Psoas muscle (tissue), 7 donors: ENCODE measurements at regions not wholly inside any gene's neighbourhood (a gene's known extent, or its start where the extent isn't known, plus 50 kb on each side); places are given as distances from the start of the nearest gene placed in this dataset.
"Not testable (repeated sequence)": the region's sequence is repeated elsewhere in the genome, so short reads cannot be mapped to it uniquely, and the experiment has no call there.

Experiments
- ATAC-seq, 4 donors: fragments of 200-7000 bp; cut with Tn5 transposase; one replicate each; pipeline ENCODE4 v1.9.1; 2020; ENCODE audit warnings: moderate library complexity in 3 of 4, mild to moderate bottlenecking in 2 of 4
- DNase-seq, 2 donors: peaks; one replicate each; pipeline ENCODE4 v3.0.0-alpha.2; 2020
- H3K27ac ChIP-seq: fragments of 200-600 bp; one replicate; pipeline ENCODE4 v1.8.0; 2022
- H3K27me3 ChIP-seq, 3 donors: fragments of 200-600 bp in 1 of 3; one replicate each; pipeline versions ENCODE4 v1.6.1 to v1.8.0; 2013 to 2022; ENCODE audit warnings: low read length in 2 of 3, mild to moderate bottlenecking in 2 of 3, moderate library complexity in 1 of 3; ENCODE audit not compliant: insufficient read depth in 3 of 3
- H3K36me3 ChIP-seq, 2 donors: fragments of 200-600 bp in 1 of 2; one replicate each; pipeline versions ENCODE4 v1.6.1 to v1.8.0; 2013 to 2022; ENCODE audit warnings: low read depth in 1 of 2, mild to moderate bottlenecking in 1 of 2, moderate library complexity in 1 of 2; ENCODE audit not compliant: insufficient read depth in 1 of 2
- H3K4me1 ChIP-seq: fragments of 200-600 bp; one replicate; pipeline ENCODE4 v1.8.0; 2022
- H3K4me3 ChIP-seq: fragments of 200-600 bp; one replicate; pipeline ENCODE4 v1.8.0; 2022; ENCODE audit warnings: mild to moderate bottlenecking
- H3K9me3 ChIP-seq: fragments of 200-600 bp; one replicate; pipeline ENCODE4 v1.8.0; 2022
- CTCF ChIP-seq: fragments of 200-600 bp; IDR thresholded peaks from one replicate; pipeline ENCODE4 v1.8.0; 2022; ENCODE audit warnings: antibody characterized with exemption
- WGBS, 3 donors: extraction: QIAGEN DNeasy Blood & Tissue Kit; methylation state at CpG; one replicate each; pipeline versions ENCODE4 v1.1.6 to v1.1.7; 2013; 5-methylcytosine and 5-hydroxymethylcytosine counted together
- intact Hi-C, 2 donors: fragments of 100-400 bp; cut with DNase I; formaldehyde crosslinking; loops; one replicate each; pipeline versions ENCODE4 v1.11.0 to v1.14.2; 2022
- donor health status: healthy with polysubstance abuse.
- donor health status: DM: no; HTN: no; CAD: no; lungs with moderate emphysema.
- donor health status: Bipolar disorder and iron deficiency.
- donor health status: healthy.
- donor health status: DM: yes; HTN: yes; CAD: no.
- donor health status: DM: no; HTN: no; CAD: no.
- donor health status: DM: yes; HTN: yes; CAD: no.

DNA sequence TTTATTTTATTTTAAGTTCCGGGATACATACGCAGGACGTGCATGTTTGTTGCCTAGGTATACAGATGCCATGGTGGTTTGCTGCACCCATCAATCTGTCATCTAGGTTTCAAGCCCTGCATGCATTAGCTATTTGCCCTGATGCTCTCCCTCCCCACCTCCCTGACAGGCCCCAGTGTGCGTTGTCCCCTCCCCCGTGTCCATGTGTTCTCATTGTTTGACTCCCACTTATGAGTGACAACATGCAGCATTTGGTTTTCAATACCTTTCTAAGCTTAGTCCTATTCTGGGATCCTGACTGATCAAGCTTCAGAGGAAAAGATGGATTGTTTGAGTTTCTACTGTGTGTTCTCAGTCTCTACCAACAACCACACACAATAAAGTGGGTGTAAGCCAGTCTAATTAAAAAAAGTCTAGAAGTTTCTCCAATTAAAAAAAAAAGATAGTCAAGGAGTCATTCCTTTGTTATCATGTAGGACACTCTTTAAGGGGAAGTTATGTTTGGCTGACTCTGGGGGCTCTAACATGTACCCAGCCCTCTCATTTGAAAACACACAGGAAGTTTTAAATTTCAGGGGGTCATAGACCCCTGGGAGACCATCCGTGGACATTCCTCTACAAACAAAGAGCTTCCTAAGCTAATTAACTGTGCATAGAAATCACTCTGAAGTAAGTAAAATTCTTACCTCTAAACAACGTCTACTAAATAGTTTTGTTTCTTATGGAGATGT lies 66.3 kb upstream of the ADAMTS18 start:
- Histone ChIP-seq H3K4me1 (no peaks in the 10 kb centered on the region), H3K27ac (no peak overlapping the region), H3K36me3 (no peaks in the 10 kb centered on the region), H3K27me3 (no peaks in the 10 kb centered on the region), H3K4me3 (no peak overlapping the region), H3K9me3 (no peaks in the 10 kb centered on the region)
- WGBS, 3 donors: 26 to 47% (median 40%) methylated on average over 7 of the region's 7 CpGs
- no peak for TF ChIP-seq CTCF
- DNase-seq: no peak
- ATAC-seq: no peak
- intact Hi-C loops: no loop called here

GRCh38 chr16:77502448-77502847 lies 67.6 kb upstream of the ADAMTS18 start:
- intact Hi-C loops: no loop called here

DNA sequence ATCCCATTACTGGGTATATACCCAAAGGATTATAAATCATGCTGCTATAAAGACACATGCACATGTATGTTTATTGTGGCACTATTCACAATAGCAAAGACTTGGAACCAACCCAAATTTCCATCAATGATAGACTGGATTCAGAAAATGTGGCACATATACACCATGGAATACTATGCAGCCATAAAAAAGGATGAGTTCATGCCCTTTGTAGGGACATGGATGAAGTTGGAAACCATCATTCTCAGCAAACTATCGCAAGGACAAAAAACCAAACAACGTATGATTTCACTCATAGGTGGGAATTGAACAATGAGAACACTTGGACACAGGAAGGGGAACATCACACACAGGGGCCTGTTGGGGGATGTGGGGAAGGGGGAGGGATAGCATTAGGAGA lies 71.7 kb upstream of the ADAMTS18 start:
- 90 to 94% (median 92%) methylated on average over 2 of the region's 2 CpGs for WGBS, 3 donors
- ATAC-seq, H3K27ac ChIP-seq, H3K27me3 ChIP-seq, H3K9me3 ChIP-seq, intact Hi-C loops, H3K36me3 ChIP-seq, H3K4me3 ChIP-seq, H3K4me1 ChIP-seq, DNase-seq: not testable (repeated sequence)

More at GRCh38 chr16:77502448-77502847, 67.6 kb upstream of the ADAMTS18 start:
- no peak for TF ChIP-seq CTCF
- DNase-seq (no peak), ATAC-seq (no peak)
- 74 to 86% (median 83%) methylated on average over 6 of the region's 6 CpGs for WGBS, 3 donors
- Histone ChIP-seq H3K4me1 (no peaks in the 10 kb centered on the region), H3K36me3 (no peaks in the 10 kb centered on the region), H3K27me3 (no peaks in the 10 kb centered on the region), H3K9me3 (no peaks in the 10 kb centered on the region), H3K27ac (no peak overlapping the region), H3K4me3 (no peak overlapping the region)

DNA sequence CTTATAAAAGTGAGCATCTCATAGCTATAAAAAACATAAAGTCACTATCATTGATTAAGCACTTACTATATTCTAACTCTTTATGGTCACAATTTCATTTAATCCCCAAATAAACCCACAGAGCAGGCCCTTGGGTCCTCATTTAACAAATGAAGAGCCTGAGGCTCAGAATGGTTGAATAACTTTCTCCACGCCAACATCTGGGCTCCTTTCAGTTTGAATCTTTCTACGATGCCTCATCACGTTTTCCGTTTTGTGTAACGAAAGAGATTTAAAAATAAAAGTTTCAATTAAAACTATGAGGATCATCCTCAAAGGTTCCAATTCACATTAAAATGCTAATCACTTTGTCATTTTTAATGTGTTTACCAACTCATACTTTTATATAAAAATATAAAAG lies 74.2 kb upstream of the ADAMTS18 start:
- DNase-seq (no peak), ATAC-seq (no peak)
- Histone ChIP-seq H3K27me3 (no peaks in the 10 kb centered on the region), H3K36me3 (no peaks in the 10 kb centered on the region), H3K4me1 (no peaks in the 10 kb centered on the region), H3K4me3 (no peak overlapping the region), H3K27ac (no peak overlapping the region), H3K9me3 (no peaks in the 10 kb centered on the region)
- intact Hi-C loops: no loop called here
- TF ChIP-seq CTCF: no peak
- 76 to 89% (median 88%) methylated on average over 5 of the region's 5 CpGs for WGBS, 3 donors

DNA sequence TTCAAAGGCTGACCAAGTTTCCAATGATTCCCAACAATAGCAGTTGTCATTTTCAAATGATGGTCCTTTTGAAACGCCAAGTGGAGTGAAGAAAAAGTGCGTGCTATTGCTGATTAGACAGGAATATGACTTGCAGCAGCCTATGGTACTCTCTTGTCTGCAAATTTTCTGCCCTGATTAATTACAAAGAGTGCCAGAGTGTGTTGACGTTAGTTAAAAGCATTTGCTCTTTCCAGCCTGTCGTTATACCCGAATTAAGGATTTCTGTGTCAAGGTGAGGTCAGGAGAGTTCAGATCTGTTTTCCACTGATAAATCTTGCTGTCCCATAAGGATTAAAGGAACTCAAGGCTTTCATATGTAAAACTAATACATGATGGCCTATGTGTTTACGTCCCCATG lies 75.0 kb upstream of the ADAMTS18 start:
- no peak for ATAC-seq

More for the DNA sequence above, 75.0 kb upstream of the ADAMTS18 start:
- H3K36me3 ChIP-seq: no peaks in the 10 kb centered on the region
- H3K4me3 ChIP-seq: no peak overlapping the region
- intact Hi-C loops: no loop called here
- H3K4me1 ChIP-seq: no peaks in the 10 kb centered on the region
- H3K9me3 ChIP-seq: no peaks in the 10 kb centered on the region
- no peak for DNase-seq
- TF ChIP-seq CTCF: no peak
- 24 to 25% (median 25%) methylated on average over 6 of the region's 6 CpGs for WGBS, 3 donors
- no peaks in the 10 kb centered on the region for H3K27me3 ChIP-seq
- no peak overlapping the region for H3K27ac ChIP-seq
